ENCODE measurements at regions not wholly inside any gene's neighbourhood (a gene's known extent, or its start where the extent isn't known, plus 50 kb on each side); places are given as distances from the start of the nearest gene placed in this dataset.

- no peak for TF ChIP-seq CTCF (conservative IDR thresholded peaks at IDR 0.05; ENCODE audit: low read length)
- TF ChIP-seq EZH2phosphoT487 (IDR thresholded peaks at IDR 0.05; ENCODE audit: borderline replicate concordance, low read depth, low read length): no peak
Measured at GRCh38 chr3:170723241-170723640, 137.4 kb upstream of the SLC7A14 start.

Data from OCI-LY7 (cell line).